Endothelial cell (in vitro differentiated cells): ENCODE measurements at regions not wholly inside any gene's neighbourhood (a gene's known extent, or its start where the extent isn't known, plus 50 kb on each side); places are given as distances from the start of the nearest gene placed in this dataset.

Source experiments
- DNase-seq: peaks from one replicate; pipeline ENCODE4 v3.0.0; 2021; ENCODE audit warnings: low spot score
- H3K27ac Mint-ChIP-seq: one replicate; pipeline ENCODE4 v1.8.0; 2021; ENCODE audit warnings: mixed read lengths, inconsistent platforms; ENCODE audit not compliant: unreplicated experiment
- H3K27me3 Mint-ChIP-seq: one replicate; pipeline ENCODE4 v1.8.0; 2021; ENCODE audit warnings: mild to moderate bottlenecking, moderate library complexity, mixed read lengths, inconsistent platforms; ENCODE audit not compliant: unreplicated experiment
- H3K36me3 Mint-ChIP-seq: one replicate; pipeline ENCODE4 v1.8.0; 2021; ENCODE audit warnings: mild to moderate bottlenecking, low read depth, mixed read lengths, inconsistent platforms; ENCODE audit not compliant: unreplicated experiment
- H3K4me1 Mint-ChIP-seq: one replicate; pipeline ENCODE4 v1.8.0; 2021; ENCODE audit warnings: mild to moderate bottlenecking, mixed read lengths, inconsistent platforms; ENCODE audit not compliant: unreplicated experiment
- H3K4me3 Mint-ChIP-seq: one replicate; pipeline ENCODE4 v1.8.0; 2021; ENCODE audit warnings: mild to moderate bottlenecking, mixed read lengths, inconsistent platforms; ENCODE audit not compliant: unreplicated experiment
- H3K9me3 Mint-ChIP-seq: one replicate; pipeline ENCODE4 v1.8.0; 2021; ENCODE audit warnings: mixed read lengths, inconsistent platforms; ENCODE audit not compliant: unreplicated experiment
- CTCF ChIP-seq: fragments of 200-600 bp; sonication (generic); IDR thresholded peaks from one replicate; pipeline ENCODE4 v1.5.0; 2021; ENCODE audit warnings: antibody characterized with exemption; ENCODE audit not compliant: unreplicated experiment

- TF ChIP-seq CTCF, result no peak
- H3K4me1 Mint-ChIP-seq, result peaks cover 40% of the 10 kb centered on the region
- H3K9me3 Mint-ChIP-seq, result no peaks in the 10 kb centered on the region
- H3K36me3 Mint-ChIP-seq, result peaks cover 18% of the 10 kb centered on the region
- H3K27me3 Mint-ChIP-seq, result peaks cover 7% of the 10 kb centered on the region
- H3K4me3 Mint-ChIP-seq, result no peak overlapping the region
- peak overlapping the region; percentile 57 for H3K27ac Mint-ChIP-seq
- no peak for DNase-seq
These were observed 163.9 kb downstream of the CRYBB2 start for GRCh38 chr22:25383278-25383820.

- no peaks in the 10 kb centered on the region for H3K9me3 Mint-ChIP-seq
- no peak overlapping the region for H3K27ac Mint-ChIP-seq
- DNase-seq, result no peak
- H3K27me3 Mint-ChIP-seq, result peaks cover 7% of the 10 kb centered on the region
- TF ChIP-seq CTCF, result no peak
- H3K4me1 Mint-ChIP-seq, result peaks cover 46% of the 10 kb centered on the region
- H3K36me3 Mint-ChIP-seq, result peaks cover 18% of the 10 kb centered on the region
- H3K4me3 Mint-ChIP-seq, result no peak overlapping the region
These were observed 164.5 kb downstream of the CRYBB2 start for GRCh38 chr22:25383892-25384291.

GRCh38 chr22:25386538-25386884 lies 167.1 kb downstream of the CRYBB2 start:
- DNase-seq, result no peak

GRCh38 chr22:25388415-25388814 lies 169.0 kb downstream of the CRYBB2 start:
- peaks cover 52% of the 10 kb centered on the region for H3K4me1 Mint-ChIP-seq

More at GRCh38 chr22:25386538-25386884, 167.1 kb downstream of the CRYBB2 start:
- TF ChIP-seq CTCF, result no peak
- Mint-ChIP-seq H3K27ac (no peak overlapping the region), H3K36me3 (peaks cover 9% of the 10 kb centered on the region), H3K4me3 (no peak overlapping the region), H3K9me3 (no peaks in the 10 kb centered on the region), H3K27me3 (peaks cover 8% of the 10 kb centered on the region), H3K4me1 (peaks cover 57% of the 10 kb centered on the region)

More at GRCh38 chr22:25388415-25388814, 169.0 kb downstream of the CRYBB2 start:
- peaks cover 11% of the 10 kb centered on the region for H3K27me3 Mint-ChIP-seq
- TF ChIP-seq CTCF, result no peak
- H3K9me3 Mint-ChIP-seq, result no peaks in the 10 kb centered on the region
- peaks cover 4% of the 10 kb centered on the region for H3K36me3 Mint-ChIP-seq
- no peak overlapping the region for H3K27ac Mint-ChIP-seq
- no peak overlapping the region for H3K4me3 Mint-ChIP-seq
- no peak for DNase-seq
